ENCODE measurements at regions not wholly inside any gene's neighbourhood (a gene's known extent, or its start where the extent isn't known, plus 50 kb on each side); places are given as distances from the start of the nearest gene placed in this dataset.

DNA sequence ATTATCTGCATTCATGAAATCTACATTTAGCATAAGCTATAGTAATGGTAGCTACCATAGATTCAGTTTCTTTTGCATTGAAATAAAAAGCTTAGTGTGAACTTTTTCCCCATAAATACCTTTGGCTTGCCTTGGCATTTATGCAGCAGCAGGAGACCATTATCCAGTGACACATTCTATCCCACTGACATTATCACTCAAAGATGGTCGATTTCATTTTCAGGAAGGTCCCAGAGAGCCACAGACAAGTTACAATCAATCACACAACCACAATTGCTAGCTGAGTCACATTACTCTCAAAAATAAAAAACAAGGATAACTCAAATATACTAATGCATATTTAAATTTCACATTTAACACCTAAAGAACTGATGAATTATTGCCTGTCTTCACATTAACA, 512.7 kb upstream of the CDH2 start:
- no peak for TF ChIP-seq POLR2AphosphoS5 (IDR thresholded peaks at IDR 0.05; ENCODE audit: low read depth)
- TF ChIP-seq, protein P1, sequence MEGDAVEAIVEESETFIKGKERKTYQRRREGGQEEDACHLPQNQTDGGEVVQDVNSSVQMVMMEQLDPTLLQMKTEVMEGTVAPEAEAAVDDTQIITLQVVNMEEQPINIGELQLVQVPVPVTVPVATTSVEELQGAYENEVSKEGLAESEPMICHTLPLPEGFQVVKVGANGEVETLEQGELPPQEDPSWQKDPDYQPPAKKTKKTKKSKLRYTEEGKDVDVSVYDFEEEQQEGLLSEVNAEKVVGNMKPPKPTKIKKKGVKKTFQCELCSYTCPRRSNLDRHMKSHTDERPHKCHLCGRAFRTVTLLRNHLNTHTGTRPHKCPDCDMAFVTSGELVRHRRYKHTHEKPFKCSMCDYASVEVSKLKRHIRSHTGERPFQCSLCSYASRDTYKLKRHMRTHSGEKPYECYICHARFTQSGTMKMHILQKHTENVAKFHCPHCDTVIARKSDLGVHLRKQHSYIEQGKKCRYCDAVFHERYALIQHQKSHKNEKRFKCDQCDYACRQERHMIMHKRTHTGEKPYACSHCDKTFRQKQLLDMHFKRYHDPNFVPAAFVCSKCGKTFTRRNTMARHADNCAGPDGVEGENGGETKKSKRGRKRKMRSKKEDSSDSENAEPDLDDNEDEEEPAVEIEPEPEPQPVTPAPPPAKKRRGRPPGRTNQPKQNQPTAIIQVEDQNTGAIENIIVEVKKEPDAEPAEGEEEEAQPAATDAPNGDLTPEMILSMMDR (IDR thresholded peaks at IDR 0.05; ENCODE audit: insufficient read depth, low read length), result no peak
- TF ChIP-seq, protein P2, sequence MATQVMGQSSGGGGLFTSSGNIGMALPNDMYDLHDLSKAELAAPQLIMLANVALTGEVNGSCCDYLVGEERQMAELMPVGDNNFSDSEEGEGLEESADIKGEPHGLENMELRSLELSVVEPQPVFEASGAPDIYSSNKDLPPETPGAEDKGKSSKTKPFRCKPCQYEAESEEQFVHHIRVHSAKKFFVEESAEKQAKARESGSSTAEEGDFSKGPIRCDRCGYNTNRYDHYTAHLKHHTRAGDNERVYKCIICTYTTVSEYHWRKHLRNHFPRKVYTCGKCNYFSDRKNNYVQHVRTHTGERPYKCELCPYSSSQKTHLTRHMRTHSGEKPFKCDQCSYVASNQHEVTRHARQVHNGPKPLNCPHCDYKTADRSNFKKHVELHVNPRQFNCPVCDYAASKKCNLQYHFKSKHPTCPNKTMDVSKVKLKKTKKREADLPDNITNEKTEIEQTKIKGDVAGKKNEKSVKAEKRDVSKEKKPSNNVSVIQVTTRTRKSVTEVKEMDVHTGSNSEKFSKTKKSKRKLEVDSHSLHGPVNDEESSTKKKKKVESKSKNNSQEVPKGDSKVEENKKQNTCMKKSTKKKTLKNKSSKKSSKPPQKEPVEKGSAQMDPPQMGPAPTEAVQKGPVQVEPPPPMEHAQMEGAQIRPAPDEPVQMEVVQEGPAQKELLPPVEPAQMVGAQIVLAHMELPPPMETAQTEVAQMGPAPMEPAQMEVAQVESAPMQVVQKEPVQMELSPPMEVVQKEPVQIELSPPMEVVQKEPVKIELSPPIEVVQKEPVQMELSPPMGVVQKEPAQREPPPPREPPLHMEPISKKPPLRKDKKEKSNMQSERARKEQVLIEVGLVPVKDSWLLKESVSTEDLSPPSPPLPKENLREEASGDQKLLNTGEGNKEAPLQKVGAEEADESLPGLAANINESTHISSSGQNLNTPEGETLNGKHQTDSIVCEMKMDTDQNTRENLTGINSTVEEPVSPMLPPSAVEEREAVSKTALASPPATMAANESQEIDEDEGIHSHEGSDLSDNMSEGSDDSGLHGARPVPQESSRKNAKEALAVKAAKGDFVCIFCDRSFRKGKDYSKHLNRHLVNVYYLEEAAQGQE (IDR thresholded peaks at IDR 0.05; ENCODE audit: insufficient replicate concordance, low read depth), result no peak
- TF ChIP-seq GABPA (IDR thresholded peaks at IDR 0.05; ENCODE audit: low read depth), result no peak
- no peak for TF ChIP-seq SPI1 (IDR thresholded peaks at IDR 0.05; ENCODE audit: borderline replicate concordance, low read depth)
